ENCODE measurements at regions not wholly inside any gene's neighbourhood (a gene's known extent, or its start where the extent isn't known, plus 50 kb on each side); places are given as distances from the start of the nearest gene placed in this dataset.

DNA sequence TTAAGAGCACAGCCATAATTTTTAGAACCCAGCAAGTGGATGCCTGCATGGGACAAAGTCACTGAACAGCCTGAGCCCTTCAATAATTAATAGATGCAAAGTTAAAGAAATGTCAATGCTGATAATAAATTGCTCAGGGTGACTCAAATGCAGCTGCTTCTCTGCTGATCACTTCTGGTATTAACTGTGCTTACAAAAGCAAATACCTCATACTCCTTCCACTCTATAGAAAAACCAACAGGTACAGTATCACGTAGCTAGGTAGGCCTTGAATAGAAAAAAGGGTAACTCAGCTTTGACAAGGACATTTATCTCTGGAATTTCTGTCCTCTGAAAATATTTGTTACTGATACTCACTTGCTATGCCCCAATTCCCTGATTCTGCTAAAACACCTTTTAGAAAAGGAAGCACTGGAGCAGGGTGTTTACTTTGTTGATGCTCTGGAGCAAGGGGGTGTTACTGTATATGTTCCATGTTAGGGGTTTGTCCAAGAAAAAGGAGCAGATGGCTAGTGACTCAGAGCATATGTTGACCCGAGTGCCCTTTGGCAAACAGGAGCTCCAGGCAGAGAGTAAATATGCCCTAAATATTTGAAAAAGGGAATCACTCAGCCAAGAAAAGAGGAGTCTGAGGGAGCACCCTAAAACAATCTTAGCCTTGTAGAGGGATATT lies 59.1 kb upstream of the RTN4 start:
- peaks cover 26% of the 10 kb centered on the region for H3K9me1 ChIP-seq (ENCODE audit: insufficient read depth, low read length)
- no peak overlapping the region for H2AK9ac ChIP-seq (replicated peaks; ENCODE audit: low read depth, low read length, poor library complexity)
- H2BK5ac ChIP-seq (ENCODE audit: low read depth, low read length, poor library complexity, severe bottlenecking), result peak overlapping the region; percentile 74
- no peak overlapping the region for H2AFZ ChIP-seq (replicated peaks; ENCODE audit: low read length, poor library complexity)
- H3K4me3 ChIP-seq (ENCODE audit: insufficient read depth, low read depth, low read length), result no peak overlapping the region
- no TSS peak for BruUV-seq (replicated peaks)
- H3K27ac ChIP-seq (ENCODE audit: insufficient read depth, low read length), result no peak overlapping the region; the same call in 1 of the 2 replicates
- H3K79me1 ChIP-seq (ENCODE audit: low read depth in 1 of 2, low read length in 2 of 2), result peaks cover 29 to 53% of the 10 kb centered on the region in 2 experiments
- H3K4me1 ChIP-seq (ENCODE audit: control insufficient read depth, insufficient read depth, low read length), result peaks cover 40% of the 10 kb centered on the region
- H3K18ac ChIP-seq (ENCODE audit: low read depth, low read length), result peak overlapping the region; percentile 12; the same call in 1 of the 2 replicates
- no peak overlapping the region for H4K5ac ChIP-seq (ENCODE audit: low read depth, low read length)
- H3K14ac ChIP-seq (replicated peaks; ENCODE audit: low read depth, low read length), result no peak overlapping the region
- H3K9ac ChIP-seq (ENCODE audit: low read depth, low read length), result no peak overlapping the region
- 0 out of 3 replicates have a peak overlapping the region, but pooled peaks have one; percentile 4 for H2BK15ac ChIP-seq (ENCODE audit: low read depth, low read length)
- no peaks in the 10 kb centered on the region for H3K36me3 ChIP-seq (ENCODE audit: control insufficient read depth, insufficient read depth, low read length)
- in situ Hi-C loops (cut with MboI; ENCODE audit: low sequenced_read_pairs), result no loop called here
- ChIA-PET CTCF (interaction anchor here (1.0 to 2.1 kb wide), 3 partner anchors 27 to 210 kb away, joined by 4 to 8 read pairs (median 6); no protein-coding TSS in a partner anchor), POLR2A (ENCODE audit: unreplicated experiment) (interaction anchor here (0.5 to 1.0 kb wide), 2 partner anchors 25 to 59 kb away, joined by 3 read pairs; partner anchors contain the start of gene RTN4)
- no CpG with 5 or more reads among the region's 2 CpGs for WGBS, 2 experiments (ENCODE audit: extremely low coverage in 2 of 2, insufficient read length in 1 of 2)
- no peak overlapping the region for H2AK5ac ChIP-seq (ENCODE audit: low read depth, low read length)
- H4K91ac ChIP-seq (ENCODE audit: insufficient read depth, low read depth, low read length), result 0 out of 2 replicates have a peak overlapping the region, but pooled peaks have one; percentile 7
- peak; percentile 92 for DNase-seq
- H4K8ac ChIP-seq (ENCODE audit: low read depth in 2 of 2, low read length in 2 of 2), result no peak overlapping the region; a peak in 1 of 4 replicates
- peak; percentile 54 for ATAC-seq (ENCODE audit: low read depth)
- TF ChIP-seq CTCF (conservative IDR thresholded peaks at IDR 0.05; ENCODE audit: low read depth, low read length) (no peak), FOS (IDR thresholded peaks at IDR 0.05; ENCODE audit: low read depth, low read length) (peak; percentile 55; the same call in 1 of the 2 replicates)
- no peak overlapping the region for H3K56ac ChIP-seq (ENCODE audit: extremely low read depth, insufficient read depth, low read length)
- H3K4ac ChIP-seq (ENCODE audit: low read depth, low read length), result peak overlapping the region; percentile 18; the same call in 1 of the 2 replicates
- intact Hi-C loops (cut with micrococcal nuclease), result no loop called here
- no peak overlapping the region; the same call in 1 of the 2 replicates for H2BK120ac ChIP-seq (ENCODE audit: low read depth, low read length)
- no peak overlapping the region for H3K4me2 ChIP-seq (ENCODE audit: low read depth, low read length)
- H3K27me3 ChIP-seq (ENCODE audit: control insufficient read depth, insufficient read depth, low read length), result no peaks in the 10 kb centered on the region
- no peaks in the 10 kb centered on the region for H4K20me1 ChIP-seq (ENCODE audit: insufficient read depth, low read length)
- H2BK20ac ChIP-seq (ENCODE audit: low read depth, low read length), result peak overlapping the region; percentile 5
- H3K23ac ChIP-seq (ENCODE audit: low read depth, low read length), result peak overlapping the region; percentile 39; the same call in 1 of the 2 replicates
- no peaks in the 10 kb centered on the region for H3K9me3 ChIP-seq (ENCODE audit: control insufficient read depth, insufficient read depth, low read length)
- dilution Hi-C loops (cut with HindIII; ENCODE audit: low sequenced_read_pairs, unreplicated experiment), result no loop called here

All from IMR-90 (cell line).